A549 (cell line): ENCODE measurements at regions not wholly inside any gene's neighbourhood (a gene's known extent, or its start where the extent isn't known, plus 50 kb on each side); places are given as distances from the start of the nearest gene placed in this dataset.

ENCODE experiments used
- ATAC-seq, 2 experiments: fragments of 200-7000 bp in 1 of 2; fragments of >200 bp in 1 of 2; cut with Nextera tagmentation in 1 of 2; cut with Tn5 transposase in 1 of 2; 3 replicates each; pipeline versions ENCODE4 v1.8.0 to v1.9.1; 2018 to 2020; ENCODE audit warnings: mild to moderate bottlenecking in 1 of 2, moderate library complexity in 1 of 2
- CTCF ChIA-PET: fragments of 300-600 bp; sonication (Branson Sonifier 250); formaldehyde crosslinking; extraction: SDS; loops from one replicate; lab custom pipeline; 2021; ENCODE audit warnings: antibody characterized with exemption, inconsistent platforms; lab: Yijun Ruan, JAX
- POLR2A ChIA-PET: fragments of 350-600 bp; formaldehyde crosslinking; extraction: SDS; loops from one replicate; lab custom pipeline; 2021; ENCODE audit warnings: antibody characterized with exemption, inconsistent platforms; lab: Yijun Ruan, JAX
- DNase-seq, 2 experiments: peaks; one replicate each; pipeline versions ENCODE4 v3.0.0 to v3.0.0-alpha.2; 2011 to 2016; ENCODE audit warnings: low read depth in 1 of 2, low spot score in 1 of 2
- FAIRE-seq: peaks from 2 replicates; lab custom pipeline; 2011; peaks lifted over from hg19 to GRCh38; lab: Jason Lieb, UNC
- H3K27ac ChIP-seq, 2 experiments: fragments of >200 bp; sonication (Bioruptor Twin); formaldehyde crosslinking; 3 replicates each; pipeline ENCODE4 v1.5.1; 2016 to 2017
- H3K4me1 ChIP-seq: fragments of >200 bp; sonication (Bioruptor Twin); formaldehyde crosslinking; 3 replicates; pipeline ENCODE4 v1.6.1; 2016
- H3K4me2 ChIP-seq: fragments of >200 bp; sonication (Bioruptor Twin); formaldehyde crosslinking; 3 replicates; pipeline ENCODE4 v1.6.1; 2016
- H3K4me3 ChIP-seq: fragments of >200 bp; sonication (Bioruptor Twin); formaldehyde crosslinking; 3 replicates; pipeline ENCODE4 v1.5.1; 2016
- H3K9me3 ChIP-seq: fragments of >200 bp; sonication (Bioruptor Twin); formaldehyde crosslinking; 3 replicates; pipeline ENCODE4 v1.6.1; 2016
- CBX2 ChIP-seq: fragments of 200-600 bp; sonication (generic); IDR thresholded peaks from 2 replicates; pipeline ENCODE4 v1.6.1; 2016; ENCODE audit warnings: low read depth, mild to moderate bottlenecking, borderline replicate concordance
- CBX8 ChIP-seq: fragments of 200-600 bp; sonication (generic); IDR thresholded peaks from 2 replicates; pipeline ENCODE4 v1.6.1; 2016
- CEBPB ChIP-seq, 2 experiments: fragments of >200 bp in 1 of 2; sonication (Bioruptor Twin) in 1 of 2; formaldehyde crosslinking in 1 of 2; IDR thresholded peaks; 2 replicates each; pipeline ENCODE4 v1.6.1; 2012 to 2016
- CHD2 ChIP-seq: fragments of 150-350 bp; IDR thresholded peaks from 2 replicates; pipeline ENCODE4 v1.6.1; 2014; ENCODE audit warnings: low read length; ENCODE audit not compliant: partially characterized antibody
- CHD4 ChIP-seq: fragments of 200-600 bp; sonication (generic); IDR thresholded peaks from 2 replicates; pipeline ENCODE4 v1.6.1; 2016; ENCODE audit warnings: antibody characterized with exemption, mild to moderate bottlenecking, borderline replicate concordance
- EHF ChIP-seq: fragments of 250-450 bp; sonication (Bioruptor Pico); IDR thresholded peaks from 2 replicates; pipeline ENCODE4 v1.5.0; 2020; ENCODE audit warnings: mild to moderate bottlenecking
- EP300 ChIP-seq, 2 experiments: fragments of >200 bp; sonication (Bioruptor Twin); formaldehyde crosslinking; IDR thresholded peaks; 2 replicates in 1 of 2; 3 replicates in 1 of 2; pipeline ENCODE4 v1.6.1; 2016 to 2017
- ESRRA ChIP-seq: fragments of 150-350 bp; IDR thresholded peaks from 2 replicates; pipeline ENCODE4 v1.6.1; 2014; ENCODE audit warnings: mild to moderate bottlenecking, low read length, borderline replicate concordance
- FOSB ChIP-seq: fragments of 250-450 bp; sonication (Bioruptor Pico); IDR thresholded peaks from 2 replicates; pipeline ENCODE4 v1.5.0; 2020; ENCODE audit warnings: mild to moderate bottlenecking, moderate library complexity
- FOSL2 ChIP-seq, 2 experiments: fragments of 450-650 bp in 1 of 2; fragments of >200 bp in 1 of 2; sonication (Bioruptor Twin) in 1 of 2; formaldehyde crosslinking; IDR thresholded peaks; 2 replicates each; pipeline versions ENCODE4 v1.5.0 to v1.6.1; 2016 to 2020; ENCODE audit warnings: mild to moderate bottlenecking in 1 of 2, moderate library complexity in 1 of 2
- GATA3 ChIP-seq: IDR thresholded peaks from 2 replicates; pipeline ENCODE4 v1.6.1; 2012; ENCODE audit warnings: borderline replicate concordance
- HDAC2 ChIP-seq: fragments of 200-600 bp; sonication (generic); IDR thresholded peaks from 2 replicates; pipeline ENCODE4 v1.6.1; 2016
- HOXA7 ChIP-seq: fragments of 250-450 bp; sonication (Bioruptor Pico); IDR thresholded peaks from 2 replicates; pipeline ENCODE4 v1.5.0; 2020; ENCODE audit warnings: mild to moderate bottlenecking, moderate library complexity
- HOXB13 ChIP-seq: fragments of 250-450 bp; sonication (Bioruptor Pico); IDR thresholded peaks from 2 replicates; pipeline ENCODE4 v1.5.0; 2020; ENCODE audit warnings: low read depth, mild to moderate bottlenecking, moderate library complexity
- KDM1A ChIP-seq: fragments of 200-600 bp; sonication (generic); IDR thresholded peaks from 2 replicates; pipeline ENCODE4 v1.6.1; 2016; ENCODE audit warnings: low read depth, mild to moderate bottlenecking
- MAFK ChIP-seq: fragments of 450-650 bp; IDR thresholded peaks from 2 replicates; pipeline ENCODE4 v1.6.1; 2014; ENCODE audit not compliant: partially characterized antibody
- NPAS2 ChIP-seq: fragments of 250-450 bp; sonication (Bioruptor Pico); IDR thresholded peaks from 2 replicates; pipeline ENCODE4 v1.8.0; 2022; ENCODE audit warnings: mild to moderate bottlenecking, moderate library complexity, borderline replicate concordance
- POLR2A ChIP-seq: IDR thresholded peaks from 2 replicates; pipeline ENCODE4 v1.6.1; 2012; ENCODE audit warnings: mild to moderate bottlenecking, low read length
- RAD21 ChIP-seq, 2 experiments: fragments of >200 bp in 1 of 2; sonication (Bioruptor Twin) in 1 of 2; formaldehyde crosslinking in 1 of 2; IDR thresholded peaks in 1 of 2; conservative IDR thresholded peaks in 1 of 2; 2 replicates in 1 of 2; 3 replicates in 1 of 2; pipeline ENCODE4 v1.6.1; 2012 to 2018; ENCODE audit warnings: inconsistent platforms in 1 of 2
- RARB ChIP-seq: fragments of 250-450 bp; sonication (Bioruptor Pico); IDR thresholded peaks from 2 replicates; pipeline ENCODE4 v1.8.0; 2021; ENCODE audit warnings: mild to moderate bottlenecking, moderate library complexity
- RFX5 ChIP-seq: fragments of 450-650 bp; IDR thresholded peaks from 2 replicates; pipeline ENCODE4 v1.7.1; 2014; ENCODE audit warnings: antibody characterized with exemption, mild to moderate bottlenecking, moderate library complexity
- SREBF2 ChIP-seq: fragments of 450-650 bp; IDR thresholded peaks from 2 replicates; pipeline ENCODE4 v1.6.1; 2014; ENCODE audit warnings: mild to moderate bottlenecking, moderate library complexity
- TFCP2L1 ChIP-seq: fragments of 250-450 bp; sonication (Bioruptor Pico); IDR thresholded peaks from 2 replicates; pipeline ENCODE4 v1.5.0; 2021; ENCODE audit warnings: mild to moderate bottlenecking
- WGBS: methylation state at CpG from one replicate; pipeline ENCODE4 v1.1.6; 2017; ENCODE audit errors: missing lambda C conversion rate; 5-methylcytosine and 5-hydroxymethylcytosine counted together
- TF ChIP-seq, protein P1 (sequence below): fragments of >200 bp; sonication (Bioruptor Twin); formaldehyde crosslinking; IDR thresholded peaks from 3 replicates; pipeline ENCODE4 v1.6.1; 2016
- TF ChIP-seq, protein P2 (sequence below): IDR thresholded peaks from 2 replicates; pipeline ENCODE4 v1.6.1; 2012
- TF ChIP-seq, protein P3 (sequence below): IDR thresholded peaks from 2 replicates; pipeline ENCODE4 v1.6.1; 2012; ENCODE audit warnings: low read depth, borderline replicate concordance
- TF ChIP-seq, protein P4 (sequence below): fragments of 200-600 bp; sonication (generic); IDR thresholded peaks from 2 replicates; pipeline ENCODE4 v1.6.1; 2016; ENCODE audit warnings: antibody characterized with exemption, mild to moderate bottlenecking, moderate library complexity

DNA sequence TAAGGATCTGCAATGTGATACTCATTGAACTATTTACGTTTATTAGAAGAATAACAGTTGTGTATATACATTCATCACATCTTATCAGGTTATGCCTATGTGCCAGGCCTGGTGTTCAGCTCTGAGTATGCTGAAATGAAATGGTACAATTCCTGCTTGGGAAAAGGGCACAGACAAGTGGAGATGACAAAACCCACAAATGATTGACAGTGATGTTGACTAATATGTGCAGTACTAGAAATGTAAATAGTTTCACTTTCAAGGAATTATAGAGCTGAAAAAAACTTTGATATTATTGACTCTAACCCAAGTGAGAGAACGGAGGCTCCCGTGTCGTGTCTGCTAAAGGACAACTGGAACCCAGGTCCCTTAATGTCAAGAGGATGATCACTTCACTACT lies 386.8 kb upstream of the DACH1 start:
- 18% methylated on average over 4 of the region's 4 CpGs for WGBS
- H3K9me3 ChIP-seq: no peaks in the 10 kb centered on the region
- DNase-seq (no peak), FAIRE-seq (no peak)
- no peak for TF ChIP-seq CHD4
- no peak for TF ChIP-seq GATA3
- TF ChIP-seq RFX5: no peak
- TF ChIP-seq, protein P1, sequence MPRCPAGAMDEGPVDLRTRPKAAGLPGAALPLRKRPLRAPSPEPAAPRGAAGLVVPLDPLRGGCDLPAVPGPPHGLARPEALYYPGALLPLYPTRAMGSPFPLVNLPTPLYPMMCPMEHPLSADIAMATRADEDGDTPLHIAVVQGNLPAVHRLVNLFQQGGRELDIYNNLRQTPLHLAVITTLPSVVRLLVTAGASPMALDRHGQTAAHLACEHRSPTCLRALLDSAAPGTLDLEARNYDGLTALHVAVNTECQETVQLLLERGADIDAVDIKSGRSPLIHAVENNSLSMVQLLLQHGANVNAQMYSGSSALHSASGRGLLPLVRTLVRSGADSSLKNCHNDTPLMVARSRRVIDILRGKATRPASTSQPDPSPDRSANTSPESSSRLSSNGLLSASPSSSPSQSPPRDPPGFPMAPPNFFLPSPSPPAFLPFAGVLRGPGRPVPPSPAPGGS: no peak
- TF ChIP-seq, protein P2, sequence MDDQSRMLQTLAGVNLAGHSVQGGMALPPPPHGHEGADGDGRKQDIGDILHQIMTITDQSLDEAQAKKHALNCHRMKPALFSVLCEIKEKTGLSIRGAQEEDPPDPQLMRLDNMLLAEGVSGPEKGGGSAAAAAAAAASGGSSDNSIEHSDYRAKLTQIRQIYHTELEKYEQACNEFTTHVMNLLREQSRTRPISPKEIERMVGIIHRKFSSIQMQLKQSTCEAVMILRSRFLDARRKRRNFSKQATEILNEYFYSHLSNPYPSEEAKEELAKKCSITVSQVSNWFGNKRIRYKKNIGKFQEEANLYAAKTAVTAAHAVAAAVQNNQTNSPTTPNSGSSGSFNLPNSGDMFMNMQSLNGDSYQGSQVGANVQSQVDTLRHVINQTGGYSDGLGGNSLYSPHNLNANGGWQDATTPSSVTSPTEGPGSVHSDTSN: no peak
- TF ChIP-seq RARB (CRISPR knock-in tag): no peak
- TF ChIP-seq KDM1A: no peak
- TF ChIP-seq ESRRA: no peak
- TF ChIP-seq EHF (CRISPR knock-in tag): no peak
- no peak for TF ChIP-seq HOXB13 (CRISPR knock-in tag)
- TF ChIP-seq, protein P3, sequence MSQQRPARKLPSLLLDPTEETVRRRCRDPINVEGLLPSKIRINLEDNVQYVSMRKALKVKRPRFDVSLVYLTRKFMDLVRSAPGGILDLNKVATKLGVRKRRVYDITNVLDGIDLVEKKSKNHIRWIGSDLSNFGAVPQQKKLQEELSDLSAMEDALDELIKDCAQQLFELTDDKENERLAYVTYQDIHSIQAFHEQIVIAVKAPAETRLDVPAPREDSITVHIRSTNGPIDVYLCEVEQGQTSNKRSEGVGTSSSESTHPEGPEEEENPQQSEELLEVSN: no peak
- TF ChIP-seq, protein P4, sequence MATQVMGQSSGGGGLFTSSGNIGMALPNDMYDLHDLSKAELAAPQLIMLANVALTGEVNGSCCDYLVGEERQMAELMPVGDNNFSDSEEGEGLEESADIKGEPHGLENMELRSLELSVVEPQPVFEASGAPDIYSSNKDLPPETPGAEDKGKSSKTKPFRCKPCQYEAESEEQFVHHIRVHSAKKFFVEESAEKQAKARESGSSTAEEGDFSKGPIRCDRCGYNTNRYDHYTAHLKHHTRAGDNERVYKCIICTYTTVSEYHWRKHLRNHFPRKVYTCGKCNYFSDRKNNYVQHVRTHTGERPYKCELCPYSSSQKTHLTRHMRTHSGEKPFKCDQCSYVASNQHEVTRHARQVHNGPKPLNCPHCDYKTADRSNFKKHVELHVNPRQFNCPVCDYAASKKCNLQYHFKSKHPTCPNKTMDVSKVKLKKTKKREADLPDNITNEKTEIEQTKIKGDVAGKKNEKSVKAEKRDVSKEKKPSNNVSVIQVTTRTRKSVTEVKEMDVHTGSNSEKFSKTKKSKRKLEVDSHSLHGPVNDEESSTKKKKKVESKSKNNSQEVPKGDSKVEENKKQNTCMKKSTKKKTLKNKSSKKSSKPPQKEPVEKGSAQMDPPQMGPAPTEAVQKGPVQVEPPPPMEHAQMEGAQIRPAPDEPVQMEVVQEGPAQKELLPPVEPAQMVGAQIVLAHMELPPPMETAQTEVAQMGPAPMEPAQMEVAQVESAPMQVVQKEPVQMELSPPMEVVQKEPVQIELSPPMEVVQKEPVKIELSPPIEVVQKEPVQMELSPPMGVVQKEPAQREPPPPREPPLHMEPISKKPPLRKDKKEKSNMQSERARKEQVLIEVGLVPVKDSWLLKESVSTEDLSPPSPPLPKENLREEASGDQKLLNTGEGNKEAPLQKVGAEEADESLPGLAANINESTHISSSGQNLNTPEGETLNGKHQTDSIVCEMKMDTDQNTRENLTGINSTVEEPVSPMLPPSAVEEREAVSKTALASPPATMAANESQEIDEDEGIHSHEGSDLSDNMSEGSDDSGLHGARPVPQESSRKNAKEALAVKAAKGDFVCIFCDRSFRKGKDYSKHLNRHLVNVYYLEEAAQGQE: no peak
- no peak for TF ChIP-seq CEBPB (IDR thresholded peaks at IDR 0.05)
- TF ChIP-seq, all 56 proteins: peak for 0
- H3K27ac ChIP-seq: no peak overlapping the region
- ATAC-seq: no peak
- ChIA-PET POLR2A (no interaction called here), CTCF (no interaction called here)
- H3K4me1 ChIP-seq: no peaks in the 10 kb centered on the region
- H3K4me2 ChIP-seq: no peak overlapping the region
- H3K4me3 ChIP-seq: no peak overlapping the region

DNA sequence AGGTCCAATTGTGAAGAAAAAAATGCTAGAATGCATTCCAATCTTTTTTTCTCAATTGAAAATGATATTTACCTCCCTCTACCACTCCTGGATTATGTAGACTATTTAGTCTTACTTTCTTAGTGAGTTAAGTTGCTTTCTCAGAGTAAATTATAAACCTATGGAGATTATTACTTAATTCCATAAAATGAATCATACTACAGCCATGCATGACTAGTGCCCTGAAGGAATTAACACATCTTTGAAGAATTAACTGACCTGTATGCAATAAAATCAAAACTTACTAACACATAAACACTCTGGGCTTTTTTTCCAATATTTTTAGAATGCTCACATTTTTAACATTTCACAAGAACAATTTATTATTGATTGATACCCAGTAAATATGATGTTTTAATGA lies 379.4 kb upstream of the DACH1 start:
- no peak overlapping the region for H3K4me2 ChIP-seq
- H3K27ac ChIP-seq: no peak overlapping the region
- H3K4me3 ChIP-seq: no peak overlapping the region
- no peak for TF ChIP-seq TFCP2L1
- no peak for TF ChIP-seq GATA3
- TF ChIP-seq MAFK: no peak
- TF ChIP-seq, protein P3: no peak
- no peak for TF ChIP-seq CHD2
- no peak for TF ChIP-seq POLR2A
- no peak for TF ChIP-seq RAD21 (conservative IDR thresholded peaks at IDR 0.05 in 1 of 2, IDR thresholded peaks at IDR 0.05 in 1 of 2)
- TF ChIP-seq FOSL2 (IDR thresholded peaks at IDR 0.05): no peak
- TF ChIP-seq FOSL2 (CRISPR knock-in tag; IDR thresholded peaks at IDR 0.05): no peak
- TF ChIP-seq FOSB (CRISPR knock-in tag): no peak
- no peak for TF ChIP-seq NPAS2 (CRISPR knock-in tag)
- no peak for TF ChIP-seq EP300 (IDR thresholded peaks at IDR 0.05)
- no peak for TF ChIP-seq HDAC2
- TF ChIP-seq, protein P1: no peak
- TF ChIP-seq CBX2: no peak
- TF ChIP-seq CBX8: no peak
- no peak for TF ChIP-seq EHF (CRISPR knock-in tag)
- no peak for TF ChIP-seq HOXA7 (CRISPR knock-in tag)
- no peak for TF ChIP-seq SREBF2
- no peak for TF ChIP-seq CHD4
- FAIRE-seq (no peak), DNase-seq (no peak), ATAC-seq (no peak)
- POLR2A ChIA-PET: no interaction called here
- CTCF ChIA-PET: no interaction called here
- H3K9me3 ChIP-seq: no peaks in the 10 kb centered on the region
- H3K4me1 ChIP-seq: no peaks in the 10 kb centered on the region
